Suprapubic skin (tissue), 4 donors: ENCODE measurements at regions not wholly inside any gene's neighbourhood (a gene's known extent, or its start where the extent isn't known, plus 50 kb on each side); places are given as distances from the start of the nearest gene placed in this dataset.

Experiments used
- DNase-seq, 2 donors: peaks; one replicate each; pipeline ENCODE4 v3.0.0-alpha.2; 2019; ENCODE audit warnings: low spot score in 2 of 2
- H3K27ac ChIP-seq: fragments of 200-600 bp; sonication (generic); one replicate; pipeline ENCODE4 v1.5.1; 2019
- H3K27me3 ChIP-seq: fragments of 200-600 bp; sonication (generic); one replicate; pipeline ENCODE4 v1.5.1; 2019
- H3K36me3 ChIP-seq: fragments of 200-600 bp; sonication (generic); one replicate; pipeline ENCODE4 v1.5.1; 2019
- H3K4me1 ChIP-seq: fragments of 200-600 bp; sonication (generic); one replicate; pipeline ENCODE4 v1.5.1; 2019
- H3K4me3 ChIP-seq: fragments of 200-600 bp; sonication (generic); one replicate; pipeline ENCODE4 v1.5.1; 2019; ENCODE audit warnings: mild to moderate bottlenecking
- H3K9me3 ChIP-seq: fragments of 200-600 bp; sonication (generic); one replicate; pipeline ENCODE4 v1.5.1; 2019
- CTCF ChIP-seq, 2 donors: fragments of 200-600 bp in 1 of 2; fragments of 450-650 bp in 1 of 2; sonication (generic) in 1 of 2; IDR thresholded peaks; one replicate each; pipeline ENCODE4 v1.5.1; 2016 to 2019; ENCODE audit warnings: antibody characterized with exemption in 2 of 2, mild to moderate bottlenecking in 1 of 2, moderate library complexity in 1 of 2
- EP300 ChIP-seq: sonication (generic); formaldehyde crosslinking; IDR thresholded peaks from one replicate; pipeline ENCODE4 v1.6.1; 2017; ENCODE audit warnings: antibody characterized with exemption
- POLR2A ChIP-seq, 2 donors: fragments of 450-650 bp; IDR thresholded peaks; one replicate each; pipeline ENCODE4 v1.6.1; 2017; ENCODE audit warnings: antibody characterized with exemption in 2 of 2, mild to moderate bottlenecking in 2 of 2, moderate library complexity in 2 of 2
- POLR2AphosphoS5 ChIP-seq, 3 donors: sonication (generic); formaldehyde crosslinking; IDR thresholded peaks; one replicate each; pipeline ENCODE4 v1.6.1; 2017; ENCODE audit warnings: antibody characterized with exemption in 3 of 3
- WGBS: methylation state at CpG from one replicate; pipeline ENCODE4 v1.1.5; 2018; 5-methylcytosine and 5-hydroxymethylcytosine counted together

- H3K27me3 ChIP-seq, result peaks cover 5% of the 10 kb centered on the region
- no peaks in the 10 kb centered on the region for H3K9me3 ChIP-seq
- H3K4me1 ChIP-seq, result no peaks in the 10 kb centered on the region
- H3K4me3 ChIP-seq, result no peak overlapping the region
- TF ChIP-seq POLR2AphosphoS5 (IDR thresholded peaks at IDR 0.05) (no peak), POLR2A (IDR thresholded peaks at IDR 0.05) (no peak), CTCF (IDR thresholded peaks at IDR 0.05) (no peak), EP300 (no peak)
- no peak for DNase-seq
- H3K27ac ChIP-seq, result no peak overlapping the region
- no peaks in the 10 kb centered on the region for H3K36me3 ChIP-seq
These were observed 468.2 kb upstream of the KIF2A start for GRCh38 chr5:61837788-61838187.

- H3K9me3 ChIP-seq, result no peaks in the 10 kb centered on the region
- H3K4me1 ChIP-seq, result no peaks in the 10 kb centered on the region
- H3K27me3 ChIP-seq, result peaks cover 5% of the 10 kb centered on the region
- no peak for DNase-seq
- no peak for TF ChIP-seq EP300
- TF ChIP-seq CTCF (IDR thresholded peaks at IDR 0.05), result no peak
- TF ChIP-seq POLR2AphosphoS5 (IDR thresholded peaks at IDR 0.05), result no peak
- no peak for TF ChIP-seq POLR2A (IDR thresholded peaks at IDR 0.05)
- H3K27ac ChIP-seq, result no peak overlapping the region
- no peaks in the 10 kb centered on the region for H3K36me3 ChIP-seq
- H3K4me3 ChIP-seq, result no peak overlapping the region
- 63% methylated on average over 3 of the region's 3 CpGs for whole genome bisulfite sequencing
These were observed 465.6 kb upstream of the KIF2A start for GRCh38 chr5:61840361-61840760.

- 82% methylated on average over 1 of the region's 1 CpG for WGBS
These were observed 463.2 kb upstream of the KIF2A start for GRCh38 chr5:61842840-61843239.

GRCh38 chr5:61850696-61851095 lies 455.3 kb upstream of the KIF2A start:
- H3K9me3 ChIP-seq, result no peaks in the 10 kb centered on the region
- no peaks in the 10 kb centered on the region for H3K36me3 ChIP-seq
- TF ChIP-seq POLR2A (IDR thresholded peaks at IDR 0.05) (no peak), CTCF (IDR thresholded peaks at IDR 0.05) (no peak), POLR2AphosphoS5 (IDR thresholded peaks at IDR 0.05) (no peak), EP300 (no peak)
- H3K4me1 ChIP-seq, result no peaks in the 10 kb centered on the region
- DNase-seq, result no peak
- no peak overlapping the region for H3K27ac ChIP-seq
- H3K4me3 ChIP-seq, result no peak overlapping the region
- no peaks in the 10 kb centered on the region for H3K27me3 ChIP-seq

More at GRCh38 chr5:61842840-61843239, 463.2 kb upstream of the KIF2A start:
- Histone ChIP-seq H3K27me3 (peaks cover 2% of the 10 kb centered on the region), H3K4me1 (no peaks in the 10 kb centered on the region), H3K27ac (no peak overlapping the region), H3K9me3 (no peaks in the 10 kb centered on the region), H3K36me3 (no peaks in the 10 kb centered on the region), H3K4me3 (no peak overlapping the region)
- no peak for DNase-seq
- TF ChIP-seq POLR2A (IDR thresholded peaks at IDR 0.05) (no peak), EP300 (no peak), POLR2AphosphoS5 (IDR thresholded peaks at IDR 0.05) (no peak), CTCF (IDR thresholded peaks at IDR 0.05) (no peak)

GRCh38 chr5:61854531-61854930 lies 451.5 kb upstream of the KIF2A start:
- WGBS, result 74% methylated on average over 2 of the region's 2 CpGs
- no peak overlapping the region for H3K4me3 ChIP-seq

More at GRCh38 chr5:61854531-61854930, 451.5 kb upstream of the KIF2A start:
- TF ChIP-seq CTCF (IDR thresholded peaks at IDR 0.05) (no peak), POLR2AphosphoS5 (IDR thresholded peaks at IDR 0.05) (no peak), EP300 (no peak), POLR2A (IDR thresholded peaks at IDR 0.05) (no peak)
- no peak overlapping the region for H3K27ac ChIP-seq
- H3K27me3 ChIP-seq, result no peaks in the 10 kb centered on the region
- no peaks in the 10 kb centered on the region for H3K36me3 ChIP-seq
- DNase-seq, result no peak
- H3K4me1 ChIP-seq, result no peaks in the 10 kb centered on the region
- H3K9me3 ChIP-seq, result no peaks in the 10 kb centered on the region
